GM12878 (cell line): ENCODE measurements at regions not wholly inside any gene's neighbourhood (a gene's known extent, or its start where the extent isn't known, plus 50 kb on each side); places are given as distances from the start of the nearest gene placed in this dataset.

Experiments
- CTCF ChIP-seq, 3 experiments: IDR thresholded peaks in 2 of 3; conservative IDR thresholded peaks in 1 of 3; 2 replicates each; pipeline ENCODE4 v1.5.1; 2011; ENCODE audit warnings: low read depth in 3 of 3, low read length in 3 of 3, mild to moderate bottlenecking in 3 of 3, control low read depth in 2 of 3, moderate library complexity in 2 of 3, inconsistent platforms in 1 of 3, mixed read lengths in 1 of 3; ENCODE audit not compliant: control insufficient read depth in 2 of 3, insufficient read depth in 1 of 3; ENCODE audit errors: extremely low read depth in 1 of 3
- EZH2 ChIP-seq: IDR thresholded peaks from 2 replicates; pipeline ENCODE4 v1.6.1; 2012; ENCODE audit warnings: low read depth, mild to moderate bottlenecking, control low read depth, inconsistent platforms, low read length, borderline replicate concordance; ENCODE audit not compliant: control insufficient read depth
- GABPA ChIP-seq: IDR thresholded peaks from 2 replicates; pipeline ENCODE4 v1.6.1; 2014; ENCODE audit warnings: antibody characterized with exemption, low read depth, mild to moderate bottlenecking, inconsistent platforms
- HDAC6 ChIP-seq: fragments of 200-600 bp; sonication (generic); IDR thresholded peaks from one replicate; pipeline ENCODE4 v1.8.0; 2017; ENCODE audit warnings: antibody characterized with exemption; ENCODE audit not compliant: unreplicated experiment
- KAT2A ChIP-seq: conservative IDR thresholded peaks from 2 replicates; pipeline ENCODE4 v1.6.1; 2011; ENCODE audit warnings: low read depth, low read length; ENCODE audit not compliant: control insufficient read depth
- POLR2A ChIP-seq: IDR thresholded peaks from 2 replicates; pipeline ENCODE4 v1.6.1; 2011; ENCODE audit warnings: low read depth, mild to moderate bottlenecking, low read length
- SP1 ChIP-seq: IDR thresholded peaks from one replicate; pipeline ENCODE4 v1.6.1; 2011; ENCODE audit warnings: low read depth, low read length
- TCF12 ChIP-seq: IDR thresholded peaks from 2 replicates; pipeline ENCODE4 v1.6.1; 2011; ENCODE audit warnings: low read depth, mild to moderate bottlenecking, low read length
- WRNIP1 ChIP-seq: IDR thresholded peaks from 2 replicates; pipeline ENCODE4 v1.6.1; 2011; ENCODE audit warnings: low read depth, low read length, improper control_type of control experiment, borderline replicate concordance

DNA sequence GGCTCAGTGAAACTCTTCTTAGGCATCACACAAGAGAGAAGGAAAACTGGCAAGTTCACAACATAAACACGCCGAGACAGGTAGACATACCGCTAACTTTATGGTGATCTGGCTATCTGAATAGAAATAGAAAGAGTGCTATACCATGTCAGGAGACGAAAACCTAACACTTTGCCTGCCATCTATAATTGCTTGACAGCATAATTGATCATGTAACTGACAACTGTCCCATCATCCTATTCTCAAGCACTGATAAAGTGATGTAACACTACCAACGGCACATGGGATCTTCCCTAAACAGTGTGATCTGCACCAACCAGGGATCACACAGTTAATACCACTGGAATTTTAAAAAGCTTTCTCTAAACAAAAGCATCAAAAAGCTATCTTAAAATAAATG is 270.9 kb upstream of the NSMCE3 start:
- TF ChIP-seq TCF12 (no peak), POLR2A (no peak), GABPA (no peak), KAT2A (no peak), CTCF (IDR thresholded peaks at IDR 0.05 in 2 of 3, conservative IDR thresholded peaks at IDR 0.05 in 1 of 3; ENCODE audit: control insufficient read depth in 2 of 3, extremely low read depth in 1 of 3, insufficient read depth in 1 of 3, low read depth in 3 of 3, low read length in 3 of 3) (no peak), SP1 (no peak), HDAC6 (no peak), EZH2 (no peak), WRNIP1 (no peak)
